IPS-15b (cell line): ENCODE measurements at regions not wholly inside any gene's neighbourhood (a gene's known extent, or its start where the extent isn't known, plus 50 kb on each side); places are given as distances from the start of the nearest gene placed in this dataset.
"Not testable (repeated sequence)": the region's sequence is repeated elsewhere in the genome, so short reads cannot be mapped to it uniquely, and the experiment has no call there.

Source experiments
- H3K27me3 ChIP-seq: one replicate; pipeline ENCODE4 v1.6.1; 2013; ENCODE audit warnings: low read length; ENCODE audit not compliant: control insufficient read depth, insufficient read depth
- H3K36me3 ChIP-seq: one replicate; pipeline ENCODE4 v1.6.1; 2013; ENCODE audit warnings: low read length; ENCODE audit not compliant: control insufficient read depth, insufficient read depth
- H3K4me1 ChIP-seq: one replicate; pipeline ENCODE4 v1.6.1; 2013; ENCODE audit warnings: mild to moderate bottlenecking, low read length; ENCODE audit not compliant: control insufficient read depth, insufficient read depth
- H3K4me3 ChIP-seq: one replicate; pipeline ENCODE4 v1.5.1; 2013; ENCODE audit warnings: low read depth, low read length
- H3K9ac ChIP-seq: one replicate; pipeline ENCODE4 v1.6.1; 2013; ENCODE audit warnings: low read depth, mild to moderate bottlenecking, low read length
- H3K9me3 ChIP-seq: one replicate; pipeline ENCODE4 v1.6.1; 2013; ENCODE audit warnings: mild to moderate bottlenecking, low read length; ENCODE audit not compliant: control insufficient read depth, insufficient read depth

DNA sequence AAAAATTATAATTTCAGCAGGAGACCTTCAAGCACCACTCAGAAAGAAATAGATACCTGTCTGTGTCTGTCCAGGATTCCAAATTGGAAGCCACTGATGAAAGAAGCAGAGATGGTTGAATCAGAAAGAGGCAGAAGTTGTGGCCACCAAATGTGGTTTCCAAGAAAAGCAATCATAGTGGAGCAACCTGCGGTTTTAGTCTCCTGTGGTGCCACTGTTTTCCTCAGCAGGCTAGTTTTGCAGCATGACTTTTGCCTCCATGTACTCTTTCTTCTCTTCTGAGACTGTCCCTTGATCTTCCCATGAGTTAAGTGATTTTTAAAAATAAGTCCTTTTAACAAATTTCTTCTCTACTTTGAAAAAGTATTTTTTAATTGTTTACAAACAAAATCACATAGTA lies 535.8 kb downstream of the CYLC2 start:
- no peak overlapping the region for H3K9ac ChIP-seq
- no peak overlapping the region for H3K4me3 ChIP-seq
- H3K9me3 ChIP-seq, result no peaks in the 10 kb centered on the region
- H3K4me1 ChIP-seq, result no peaks in the 10 kb centered on the region
- no peaks in the 10 kb centered on the region for H3K27me3 ChIP-seq
- H3K36me3 ChIP-seq, result no peaks in the 10 kb centered on the region

GRCh38 chr9:103533318-103533717 lies 538.2 kb downstream of the CYLC2 start:
- Histone ChIP-seq H3K4me3 (no peak overlapping the region), H3K4me1 (no peaks in the 10 kb centered on the region), H3K27me3 (no peaks in the 10 kb centered on the region), H3K9ac (no peak overlapping the region), H3K36me3 (no peaks in the 10 kb centered on the region), H3K9me3 (no peaks in the 10 kb centered on the region)

GRCh38 chr9:103537426-103537825 lies 542.3 kb downstream of the CYLC2 start:
- no peaks in the 10 kb centered on the region for H3K27me3 ChIP-seq
- no peaks in the 10 kb centered on the region for H3K4me1 ChIP-seq
- no peak overlapping the region for H3K4me3 ChIP-seq
- no peaks in the 10 kb centered on the region for H3K36me3 ChIP-seq
- H3K9ac ChIP-seq, result no peak overlapping the region
- H3K9me3 ChIP-seq, result no peaks in the 10 kb centered on the region

GRCh38 chr9:103545260-103545659 lies 548.8 kb upstream of the SMC2 start:
- H3K27me3 ChIP-seq, result no peaks in the 10 kb centered on the region
- no peak overlapping the region for H3K4me3 ChIP-seq
- H3K9ac ChIP-seq, result no peak overlapping the region
- no peaks in the 10 kb centered on the region for H3K4me1 ChIP-seq
- H3K9me3 ChIP-seq, result no peaks in the 10 kb centered on the region
- no peaks in the 10 kb centered on the region for H3K36me3 ChIP-seq

GRCh38 chr9:103552712-103553111 lies 541.4 kb upstream of the SMC2 start:
- no peak overlapping the region for H3K4me3 ChIP-seq
- H3K27me3 ChIP-seq, result no peaks in the 10 kb centered on the region
- H3K9me3 ChIP-seq, result no peaks in the 10 kb centered on the region
- H3K36me3 ChIP-seq, result no peaks in the 10 kb centered on the region
- H3K4me1 ChIP-seq, result no peaks in the 10 kb centered on the region
- H3K9ac ChIP-seq, result no peak overlapping the region

- no peak overlapping the region for H3K9ac ChIP-seq
- H3K4me3 ChIP-seq, result no peak overlapping the region
- no peaks in the 10 kb centered on the region for H3K36me3 ChIP-seq
- H3K4me1 ChIP-seq, result no peaks in the 10 kb centered on the region
- H3K27me3 ChIP-seq, result no peaks in the 10 kb centered on the region
- H3K9me3 ChIP-seq, result no peaks in the 10 kb centered on the region
Measured at GRCh38 chr9:103574056-103574455, 520.1 kb upstream of the SMC2 start.

- no peak overlapping the region for H3K9ac ChIP-seq
- no peaks in the 10 kb centered on the region for H3K9me3 ChIP-seq
- no peaks in the 10 kb centered on the region for H3K4me1 ChIP-seq
- no peaks in the 10 kb centered on the region for H3K36me3 ChIP-seq
- H3K27me3 ChIP-seq, result no peaks in the 10 kb centered on the region
- no peak overlapping the region for H3K4me3 ChIP-seq
Measured at GRCh38 chr9:103586721-103587120, 507.4 kb upstream of the SMC2 start.

DNA sequence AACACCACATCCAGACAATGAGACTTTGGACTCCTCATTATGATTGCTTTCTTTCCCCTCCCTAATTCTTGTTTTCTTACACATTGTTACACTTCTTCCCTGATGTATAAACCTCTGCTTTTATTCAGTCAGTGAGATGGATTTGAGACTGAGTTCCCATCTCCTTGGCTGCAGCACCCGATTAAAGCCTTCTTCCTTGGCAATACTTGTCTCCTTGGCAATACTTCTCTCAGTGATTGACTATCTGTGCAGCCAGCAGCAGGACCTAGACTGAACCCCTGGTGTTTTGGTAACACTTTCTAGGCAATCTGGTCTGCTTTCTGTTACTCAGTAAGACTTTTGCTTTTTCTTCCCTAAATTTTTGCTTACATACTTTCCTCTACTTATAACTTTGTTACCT lies 492.8 kb upstream of the SMC2 start:
- H3K36me3 ChIP-seq, result no peaks in the 10 kb centered on the region
- no peak overlapping the region for H3K9ac ChIP-seq
- no peaks in the 10 kb centered on the region for H3K9me3 ChIP-seq
- no peaks in the 10 kb centered on the region for H3K4me1 ChIP-seq
- H3K4me3 ChIP-seq, result no peak overlapping the region
- no peaks in the 10 kb centered on the region for H3K27me3 ChIP-seq

- H3K27me3 ChIP-seq, H3K9me3 ChIP-seq, H3K4me3 ChIP-seq, H3K36me3 ChIP-seq, H3K9ac ChIP-seq, H3K4me1 ChIP-seq: not testable (repeated sequence)
Measured at GRCh38 chr9:103611950-103612349, 482.2 kb upstream of the SMC2 start.

GRCh38 chr9:103615994-103616393 lies 478.1 kb upstream of the SMC2 start:
- H3K36me3 ChIP-seq, result no peaks in the 10 kb centered on the region
- H3K4me3 ChIP-seq, result no peak overlapping the region
- no peak overlapping the region for H3K9ac ChIP-seq
- no peaks in the 10 kb centered on the region for H3K27me3 ChIP-seq
- no peaks in the 10 kb centered on the region for H3K4me1 ChIP-seq
- no peaks in the 10 kb centered on the region for H3K9me3 ChIP-seq

DNA sequence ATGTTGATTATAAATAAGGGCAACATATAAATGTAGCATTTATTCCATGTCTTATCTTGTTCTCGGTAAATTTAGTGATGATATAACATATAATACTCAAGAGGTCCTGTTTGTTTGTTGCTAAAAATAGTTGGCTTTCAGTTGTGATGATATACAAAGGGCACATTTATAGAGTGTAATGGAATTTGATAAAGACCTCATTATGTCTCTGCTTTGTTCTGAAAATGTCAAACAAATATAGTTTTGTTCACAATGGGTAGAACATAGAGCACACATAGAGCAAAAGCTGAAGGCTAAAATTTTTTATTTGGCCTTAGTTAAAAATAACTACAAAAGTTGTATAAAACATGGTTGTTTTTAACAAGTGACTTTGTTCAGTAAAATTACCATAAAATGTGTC lies 477.1 kb upstream of the SMC2 start:
- H3K27me3 ChIP-seq, result no peaks in the 10 kb centered on the region
- H3K4me1 ChIP-seq, result no peaks in the 10 kb centered on the region
- H3K36me3 ChIP-seq, result no peaks in the 10 kb centered on the region
- H3K9me3 ChIP-seq, result no peaks in the 10 kb centered on the region
- no peak overlapping the region for H3K9ac ChIP-seq
- H3K4me3 ChIP-seq, result no peak overlapping the region

- H3K9me3 ChIP-seq, result no peaks in the 10 kb centered on the region
- H3K4me1 ChIP-seq, result no peaks in the 10 kb centered on the region
- no peak overlapping the region for H3K9ac ChIP-seq
- H3K36me3 ChIP-seq, result no peaks in the 10 kb centered on the region
- H3K4me3 ChIP-seq, result no peak overlapping the region
- no peaks in the 10 kb centered on the region for H3K27me3 ChIP-seq
Measured at GRCh38 chr9:103625161-103625804, 468.8 kb upstream of the SMC2 start.
